MM.1S (cell line): ENCODE measurements at regions not wholly inside any gene's neighbourhood (a gene's known extent, or its start where the extent isn't known, plus 50 kb on each side); places are given as distances from the start of the nearest gene placed in this dataset.

ENCODE experiments used
- DNase-seq: peaks from one replicate; pipeline ENCODE4 v3.0.0-alpha.2; 2015
- H2AFZ ChIP-seq: fragments of 300-600 bp; sonication (generic); 2 replicates; pipeline ENCODE4 v1.6.0; 2016; ENCODE audit warnings: antibody characterized with exemption, low read length
- H3F3A ChIP-seq: fragments of 300-600 bp; sonication (generic); 2 replicates; pipeline ENCODE4 v1.6.1; 2016; ENCODE audit warnings: mild to moderate bottlenecking, antibody characterized with exemption, low read length, moderate library complexity, mixed read lengths; ENCODE audit not compliant: insufficient read depth
- H3K27ac ChIP-seq: fragments of 300-600 bp; sonication (generic); 2 replicates; pipeline ENCODE4 v1.5.1; 2016; ENCODE audit warnings: mild to moderate bottlenecking, low read length
- H3K27me3 ChIP-seq: fragments of 300-600 bp; sonication (generic); replicated peaks from 2 replicates; pipeline ENCODE4 v1.6.0; 2016; ENCODE audit warnings: low read length; ENCODE audit not compliant: insufficient read depth
- H3K36me3 ChIP-seq: fragments of 300-600 bp; sonication (generic); replicated peaks from 2 replicates; pipeline ENCODE4 v1.6.1; 2016; ENCODE audit warnings: mild to moderate bottlenecking, low read length, mixed read lengths; ENCODE audit not compliant: insufficient read depth
- H3K4me1 ChIP-seq: fragments of 300-600 bp; sonication (generic); 2 replicates; pipeline ENCODE4 v1.6.1; 2016; ENCODE audit warnings: low read length, mixed read lengths
- H3K4me2 ChIP-seq: fragments of 300-600 bp; sonication (generic); 2 replicates; pipeline ENCODE4 v1.6.0; 2016; ENCODE audit warnings: low read depth, low read length
- H3K4me3 ChIP-seq: fragments of 300-600 bp; sonication (generic); 2 replicates; pipeline ENCODE4 v1.5.1; 2016; ENCODE audit warnings: low read length, mixed read lengths
- H3K79me2 ChIP-seq: fragments of 300-600 bp; sonication (generic); 2 replicates; pipeline ENCODE4 v1.6.1; 2016; ENCODE audit warnings: mixed run types, low read length, mixed read lengths
- H3K9ac ChIP-seq: fragments of 300-600 bp; sonication (generic); 2 replicates; pipeline ENCODE4 v1.6.1; 2016; ENCODE audit warnings: low read length, mixed read lengths
- H3K9me2 ChIP-seq: fragments of 300-600 bp; sonication (generic); replicated peaks from 2 replicates; pipeline ENCODE4 v1.6.1; 2016; ENCODE audit warnings: mild to moderate bottlenecking, low read length, mixed read lengths; ENCODE audit not compliant: insufficient read depth
- H3K9me3 ChIP-seq: fragments of 300-600 bp; sonication (generic); replicated peaks from 2 replicates; pipeline ENCODE4 v1.6.1; 2016; ENCODE audit warnings: mild to moderate bottlenecking, low read length, mixed read lengths; ENCODE audit not compliant: insufficient read depth
- H4K20me1 ChIP-seq: fragments of 300-600 bp; sonication (generic); 2 replicates; pipeline ENCODE4 v1.6.1; 2016; ENCODE audit warnings: mild to moderate bottlenecking, low read length, moderate library complexity, mixed read lengths; ENCODE audit not compliant: insufficient read depth
- CTCF ChIP-seq: fragments of 300-600 bp; sonication (generic); IDR thresholded peaks from 2 replicates; pipeline ENCODE4 v1.5.1; 2016; ENCODE audit warnings: antibody characterized with exemption, low read length, mixed read lengths
- EZH2 ChIP-seq: fragments of 300-600 bp; sonication (generic); optimal IDR thresholded peaks from 2 replicates; pipeline ENCODE3; 2017; ENCODE audit warnings: low read depth, mild to moderate bottlenecking, antibody characterized with exemption, low read length, mixed read lengths
- EZH2phosphoT487 ChIP-seq: fragments of 300-600 bp; sonication (generic); IDR thresholded peaks from 2 replicates; pipeline ENCODE4 v1.6.1; 2018; ENCODE audit warnings: antibody characterized with exemption, low read length

GRCh38 chr12:75662511-75663159 lies 151.2 kb upstream of the KRR1 start:
- Histone ChIP-seq H4K20me1 (no peaks in the 10 kb centered on the region), H3K9me3 (no peaks in the 10 kb centered on the region), H3K79me2 (no peaks in the 10 kb centered on the region), H3K9ac (no peak overlapping the region), H3K27me3 (no peaks in the 10 kb centered on the region), H3K36me3 (no peaks in the 10 kb centered on the region), H2AFZ (no peak overlapping the region), H3K4me1 (no peaks in the 10 kb centered on the region), H3F3A (no peaks in the 10 kb centered on the region), H3K4me2 (no peak overlapping the region), H3K27ac (no peak overlapping the region), H3K9me2 (no peaks in the 10 kb centered on the region), H3K4me3 (no peak overlapping the region)
- TF ChIP-seq CTCF (no peak), EZH2phosphoT487 (no peak), EZH2 (no peak)
- no peak for DNase-seq

- Histone ChIP-seq H3K79me2 (no peaks in the 10 kb centered on the region), H2AFZ (no peak overlapping the region), H3K27ac (no peak overlapping the region), H3F3A (no peaks in the 10 kb centered on the region), H3K4me2 (no peak overlapping the region), H3K4me1 (no peaks in the 10 kb centered on the region), H4K20me1 (no peaks in the 10 kb centered on the region), H3K4me3 (no peak overlapping the region), H3K27me3 (no peaks in the 10 kb centered on the region), H3K9me2 (no peaks in the 10 kb centered on the region), H3K9me3 (no peaks in the 10 kb centered on the region), H3K36me3 (no peaks in the 10 kb centered on the region), H3K9ac (no peak overlapping the region)
- DNase-seq = no peak
- TF ChIP-seq EZH2 = no peak
- no peak for TF ChIP-seq CTCF
- TF ChIP-seq EZH2phosphoT487 = no peak
Observed at GRCh38 chr12:75661908-75662307, 150.5 kb upstream of the KRR1 start.

- Histone ChIP-seq H3K9me3 (no peaks in the 10 kb centered on the region), H3K4me3 (no peak overlapping the region), H3K4me1 (no peaks in the 10 kb centered on the region), H3F3A (no peaks in the 10 kb centered on the region), H3K9ac (no peak overlapping the region), H3K9me2 (no peaks in the 10 kb centered on the region), H4K20me1 (no peaks in the 10 kb centered on the region), H3K79me2 (no peaks in the 10 kb centered on the region), H3K27me3 (no peaks in the 10 kb centered on the region), H3K4me2 (no peak overlapping the region), H3K27ac (no peak overlapping the region), H2AFZ (no peak overlapping the region), H3K36me3 (no peaks in the 10 kb centered on the region)
- no peak for TF ChIP-seq CTCF
- TF ChIP-seq EZH2phosphoT487 = no peak
- TF ChIP-seq EZH2 = no peak
- DNase-seq = no peak
Observed at GRCh38 chr12:75660805-75661404, 149.5 kb upstream of the KRR1 start.
